SH-SY5Y (cell line): ENCODE measurements at regions not wholly inside any gene's neighbourhood (a gene's known extent, or its start where the extent isn't known, plus 50 kb on each side); places are given as distances from the start of the nearest gene placed in this dataset.

Experiments
- GATA2 ChIP-seq: IDR thresholded peaks from 2 replicates; pipeline ENCODE4 v1.6.1; 2011; ENCODE audit warnings: mild to moderate bottlenecking, low read depth, low read length
- GATA3 ChIP-seq: IDR thresholded peaks from 2 replicates; pipeline ENCODE4 v1.6.1; 2011; ENCODE audit warnings: low read depth, mild to moderate bottlenecking, low read length, moderate library complexity

GRCh38 chr16:63628812-63629211 is 1493.1 kb downstream of the CDH11 start:
- TF ChIP-seq GATA3: no peak
- TF ChIP-seq GATA2: no peak
